Activated B cell treated with CpG ODN at 0.5 μM for 24 hours (primary cell): ENCODE measurements at regions not wholly inside any gene's neighbourhood (a gene's known extent, or its start where the extent isn't known, plus 50 kb on each side); places are given as distances from the start of the nearest gene placed in this dataset.

ENCODE experiments used
- ATAC-seq: fragments of 200-7000 bp; cut with Tn5 transposase; one replicate; pipeline ENCODE4 v1.10.0; 2021; ENCODE audit warnings: low read depth, mild to moderate bottlenecking, moderate library complexity
- CTCF ChIA-PET: fragments of 350-600 bp; sonication (Branson Sonifier 250); formaldehyde crosslinking; loops from one replicate; lab custom pipeline; 2021; ENCODE audit warnings: antibody characterized with exemption; lab: Charles Lee
- POLR2A ChIA-PET: fragments of 350-600 bp; sonication (Branson Sonifier 250); formaldehyde crosslinking; loops from one replicate; lab custom pipeline; 2021; ENCODE audit warnings: antibody characterized with exemption; lab: Charles Lee
- DNase-seq: peaks from one replicate; pipeline ENCODE4 v3.0.0; 2022
- H3K27ac Mint-ChIP-seq: one replicate; pipeline ENCODE4 v1.8.0; 2020; ENCODE audit warnings: mixed read lengths
- H3K27me3 Mint-ChIP-seq: one replicate; pipeline ENCODE4 v1.8.0; 2021; ENCODE audit warnings: mixed read lengths
- H3K36me3 Mint-ChIP-seq: one replicate; pipeline ENCODE4 v1.8.0; 2021; ENCODE audit warnings: low read depth, mixed read lengths
- H3K4me1 Mint-ChIP-seq: one replicate; pipeline ENCODE4 v1.8.0; 2021; ENCODE audit warnings: mixed read lengths
- H3K4me3 Mint-ChIP-seq: one replicate; pipeline ENCODE4 v1.8.0; 2020; ENCODE audit warnings: mild to moderate bottlenecking, mixed read lengths
- H3K9me3 Mint-ChIP-seq: one replicate; pipeline ENCODE4 v1.8.0; 2020; ENCODE audit warnings: mixed read lengths
- CTCF ChIP-seq: fragments of 200-600 bp; IDR thresholded peaks from one replicate; pipeline ENCODE4 v1.8.0; 2022; ENCODE audit warnings: antibody characterized with exemption, mild to moderate bottlenecking
- intact Hi-C: fragments of 100-400 bp; cut with micrococcal nuclease; formaldehyde crosslinking; loops from one replicate; pipeline ENCODE4 v1.15.1; 2024

- Mint-ChIP-seq H3K4me1 (no peaks in the 10 kb centered on the region), H3K9me3 (no peaks in the 10 kb centered on the region), H3K4me3 (no peak overlapping the region), H3K27me3 (peaks cover 1% of the 10 kb centered on the region), H3K36me3 (no peaks in the 10 kb centered on the region), H3K27ac (no peak overlapping the region)
- ATAC-seq: no peak
- ChIA-PET POLR2A (no interaction called here), CTCF (interaction anchor here (1.1 kb wide), 1 partner anchor 319 kb away, joined by 3 read pairs; no protein-coding TSS in a partner anchor)
- no peak for TF ChIP-seq CTCF
- no peak for DNase-seq
- intact Hi-C loops: no loop called here
Observed at GRCh38 chr2:54385271-54385670, 70.9 kb upstream of the SPTBN1 start.

GRCh38 chr2:54386585-54386984, 69.5 kb upstream of the SPTBN1 start:
- H3K9me3 Mint-ChIP-seq: no peaks in the 10 kb centered on the region
- no peak for DNase-seq
- intact Hi-C loops: no loop called here
- no peaks in the 10 kb centered on the region for H3K4me1 Mint-ChIP-seq
- no peak overlapping the region for H3K27ac Mint-ChIP-seq
- POLR2A ChIA-PET: no interaction called here
- H3K4me3 Mint-ChIP-seq: no peak overlapping the region
- no peak for ATAC-seq
- CTCF ChIA-PET: no interaction called here
- H3K27me3 Mint-ChIP-seq: no peaks in the 10 kb centered on the region
- no peaks in the 10 kb centered on the region for H3K36me3 Mint-ChIP-seq
- TF ChIP-seq CTCF: no peak

GRCh38 chr2:54387059-54387991, 68.8 kb upstream of the SPTBN1 start:
- no peak for TF ChIP-seq CTCF
- ATAC-seq: no peak
- ChIA-PET CTCF (no interaction called here), POLR2A (no interaction called here)
- Mint-ChIP-seq H3K9me3 (no peaks in the 10 kb centered on the region), H3K27me3 (no peaks in the 10 kb centered on the region), H3K4me1 (no peaks in the 10 kb centered on the region), H3K36me3 (no peaks in the 10 kb centered on the region), H3K27ac (no peak overlapping the region), H3K4me3 (no peak overlapping the region)
- DNase-seq: no peak
- intact Hi-C loops: no loop called here

- TF ChIP-seq CTCF: no peak
- no peaks in the 10 kb centered on the region for H3K36me3 Mint-ChIP-seq
- ChIA-PET CTCF (no interaction called here), POLR2A (no interaction called here)
- no peak for ATAC-seq
- no peak overlapping the region for H3K27ac Mint-ChIP-seq
- intact Hi-C loops: no loop called here
- H3K4me3 Mint-ChIP-seq: no peak overlapping the region
- no peaks in the 10 kb centered on the region for H3K27me3 Mint-ChIP-seq
- H3K4me1 Mint-ChIP-seq: no peaks in the 10 kb centered on the region
- no peak for DNase-seq
- no peaks in the 10 kb centered on the region for H3K9me3 Mint-ChIP-seq
Observed at GRCh38 chr2:54388076-54388475, 68.1 kb upstream of the SPTBN1 start.

GRCh38 chr2:54392555-54393324, 63.4 kb upstream of the SPTBN1 start:
- Mint-ChIP-seq H3K36me3 (no peaks in the 10 kb centered on the region), H3K27ac (no peak overlapping the region), H3K27me3 (no peaks in the 10 kb centered on the region), H3K4me3 (no peak overlapping the region), H3K9me3 (no peaks in the 10 kb centered on the region), H3K4me1 (peaks cover 10% of the 10 kb centered on the region)
- TF ChIP-seq CTCF: no peak
- POLR2A ChIA-PET: no interaction called here
- DNase-seq (no peak), ATAC-seq (no peak)
- CTCF ChIA-PET: no interaction called here
- intact Hi-C loops: no loop called here
